Natural killer cell treated with Interleukin-12 subunit alpha and Interleukin-12 subunit beta and Interleukin-15 and Interleukin-18, amount 100 ng/mL, for 72 hours (primary cell): ENCODE measurements at regions not wholly inside any gene's neighbourhood (a gene's known extent, or its start where the extent isn't known, plus 50 kb on each side); places are given as distances from the start of the nearest gene placed in this dataset.
A peak's percentile ranks its signal among the peaks of the same experiment; 100 is the strongest.
"Not testable (repeated sequence)": the region's sequence is repeated elsewhere in the genome, so short reads cannot be mapped to it uniquely, and the experiment has no call there.

Experiments used
- ATAC-seq, 2 donors: fragments of 150-1000 bp; cut with Tn5 transposase in 1 of 2; sonication (Bioruptor Pico), chemical (Tn5 transposase) in 1 of 2; 2 replicates each; pipeline ENCODE4 v1.10.0; 2021
- DNase-seq: peaks from one replicate; pipeline ENCODE4 v3.0.0; 2022; ENCODE audit warnings: low spot score
- H3K27ac Mint-ChIP-seq, 2 donors: 1 replicate in 1 of 2; 2 replicates in 1 of 2; pipeline ENCODE4 v1.8.0; 2022; ENCODE audit warnings: mixed read lengths in 2 of 2, mild to moderate bottlenecking in 1 of 2, moderate library complexity in 1 of 2
- H3K27me3 Mint-ChIP-seq, 2 donors: 1 replicate in 1 of 2; 2 replicates in 1 of 2; pipeline ENCODE4 v1.8.0; 2022; ENCODE audit warnings: mixed read lengths in 2 of 2
- H3K36me3 Mint-ChIP-seq: one replicate; pipeline ENCODE4 v1.8.0; 2022; ENCODE audit warnings: mixed read lengths
- H3K4me1 Mint-ChIP-seq, 2 donors: 1 replicate in 1 of 2; 2 replicates in 1 of 2; pipeline ENCODE4 v1.8.0; 2022; ENCODE audit warnings: low read depth in 2 of 2, mixed read lengths in 2 of 2, mild to moderate bottlenecking in 1 of 2
- H3K4me3 Mint-ChIP-seq: one replicate; pipeline ENCODE4 v1.8.0; 2022; ENCODE audit warnings: mixed read lengths
- H3K9me3 Mint-ChIP-seq: 2 replicates; pipeline ENCODE4 v1.8.0; 2022; ENCODE audit warnings: mixed read lengths

- Mint-ChIP-seq H3K4me1 (peaks cover 4 to 5% of the 10 kb centered on the region in 2 donors), H3K27ac (no peak overlapping the region), H3K27me3 (peaks cover 12 to 30% of the 10 kb centered on the region in 2 donors), H3K4me3 (no peak overlapping the region), H3K36me3 (no peaks in the 10 kb centered on the region), H3K9me3 (no peaks in the 10 kb centered on the region)
- DNase-seq (no peak), ATAC-seq (no peak)
Measured at GRCh38 chr2:65574993-65575392, 142.6 kb upstream of the SPRED2 start.

GRCh38 chr2:65568656-65569440 is 136.4 kb upstream of the SPRED2 start:
- H3K9me3 Mint-ChIP-seq, H3K36me3 Mint-ChIP-seq, H3K4me3 Mint-ChIP-seq, H3K27ac Mint-ChIP-seq, ATAC-seq, DNase-seq: not testable (repeated sequence)
- H3K27me3 Mint-ChIP-seq = peaks cover 6 to 17% of the 10 kb centered on the region in 2 donors
- H3K4me1 Mint-ChIP-seq = peaks cover 11 to 14% of the 10 kb centered on the region in 2 donors

GRCh38 chr2:65566617-65567016 is 134.2 kb upstream of the SPRED2 start:
- DNase-seq (no peak), ATAC-seq (peak in 1 of 2 donors; percentile 47)
- Mint-ChIP-seq H3K36me3 (no peaks in the 10 kb centered on the region), H3K27me3 (peaks cover 6 to 25% of the 10 kb centered on the region in 2 donors), H3K9me3 (no peaks in the 10 kb centered on the region), H3K4me3 (peak overlapping the region; percentile 32), H3K27ac (no peak overlapping the region), H3K4me1 (peaks cover 7 to 9% of the 10 kb centered on the region in 2 donors)

DNA sequence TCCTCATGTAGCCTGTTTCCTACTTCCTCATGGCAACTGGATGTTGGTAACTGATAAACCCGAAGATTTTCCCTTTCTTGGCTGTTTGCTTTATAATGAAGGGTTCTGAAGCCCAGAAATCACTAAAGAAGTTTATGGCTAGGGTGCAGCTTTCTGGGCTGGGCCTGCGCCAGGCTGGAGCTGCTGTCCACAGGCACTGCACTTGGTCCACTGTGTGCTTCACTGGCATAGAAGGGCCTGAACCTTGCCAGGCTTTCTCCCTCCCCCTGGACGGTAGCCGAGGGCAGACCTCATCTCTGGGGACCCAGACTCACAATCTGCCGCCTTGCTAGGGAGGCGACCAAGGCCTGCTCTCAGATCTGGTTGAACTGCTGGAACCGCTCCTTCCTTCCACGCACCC is 133.3 kb upstream of the SPRED2 start:
- H3K4me3 Mint-ChIP-seq = no peak overlapping the region
- H3K4me1 Mint-ChIP-seq = peaks cover 7 to 9% of the 10 kb centered on the region in 2 donors
- DNase-seq (no peak), ATAC-seq (no peak)
- no peak overlapping the region for H3K27ac Mint-ChIP-seq
- H3K27me3 Mint-ChIP-seq = peaks cover 6 to 25% of the 10 kb centered on the region in 2 donors
- no peaks in the 10 kb centered on the region for H3K36me3 Mint-ChIP-seq
- H3K9me3 Mint-ChIP-seq = no peaks in the 10 kb centered on the region

- Mint-ChIP-seq H3K4me1 (peaks cover 7 to 9% of the 10 kb centered on the region in 2 donors), H3K4me3 (no peak overlapping the region), H3K36me3 (no peaks in the 10 kb centered on the region), H3K9me3 (no peaks in the 10 kb centered on the region), H3K27ac (no peak overlapping the region), H3K27me3 (peaks cover 4 to 16% of the 10 kb centered on the region in 2 donors)
- DNase-seq (no peak), ATAC-seq (peak in 1 of 2 donors; percentile 59)
Measured at GRCh38 chr2:65564299-65564698, 131.9 kb upstream of the SPRED2 start.

DNA sequence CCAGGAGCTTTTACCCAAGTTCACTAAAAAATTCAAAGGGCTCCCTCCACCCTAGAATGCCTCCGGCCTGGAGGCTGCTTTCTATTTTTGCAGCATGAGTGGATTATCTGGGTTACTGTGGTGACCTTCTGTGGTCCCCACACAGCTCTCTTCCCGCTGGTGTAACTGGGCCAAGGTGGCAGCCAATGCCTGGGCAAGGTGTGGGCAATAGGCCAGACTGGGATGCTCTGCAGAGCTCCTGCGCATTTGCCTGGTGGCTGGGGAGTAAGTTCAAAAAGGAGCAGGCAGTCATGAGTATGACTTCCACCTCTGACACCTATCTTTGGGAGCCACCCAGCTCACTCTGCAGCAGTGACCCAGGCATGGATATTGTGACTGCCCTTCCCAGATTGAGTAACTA is 130.5 kb upstream of the SPRED2 start:
- H3K27me3 Mint-ChIP-seq = peaks cover 2 to 19% of the 10 kb centered on the region in 2 donors
- H3K4me1 Mint-ChIP-seq = peaks cover 7 to 9% of the 10 kb centered on the region in 2 donors
- H3K36me3 Mint-ChIP-seq = no peaks in the 10 kb centered on the region
- no peaks in the 10 kb centered on the region for H3K9me3 Mint-ChIP-seq
- DNase-seq (no peak), ATAC-seq (no peak)
- H3K27ac Mint-ChIP-seq = no peak overlapping the region
- H3K4me3 Mint-ChIP-seq = no peak overlapping the region

DNA sequence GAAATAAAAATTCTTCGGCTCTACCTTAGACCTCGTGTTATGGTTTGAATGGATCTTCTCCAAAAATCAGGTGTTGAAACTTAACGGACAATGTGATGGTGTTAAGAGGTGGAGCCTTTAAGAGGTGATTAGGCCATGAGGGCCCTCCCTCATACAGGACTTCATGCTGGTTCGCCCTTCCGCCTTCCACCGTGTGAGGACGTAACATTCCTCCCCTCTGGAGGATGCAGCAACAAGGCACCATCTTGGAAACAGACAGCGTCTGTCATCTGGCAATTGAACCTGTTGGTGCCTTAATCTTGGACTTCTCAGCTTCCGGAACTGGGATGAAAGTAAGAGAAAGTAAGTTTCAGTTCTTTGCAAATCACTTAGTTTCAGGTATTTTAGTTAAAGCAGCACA is 126.3 kb upstream of the SPRED2 start:
- H3K27ac Mint-ChIP-seq = no peak overlapping the region
- no peak for ATAC-seq
- H3K4me3 Mint-ChIP-seq = no peak overlapping the region
- no peak for DNase-seq
- H3K36me3 Mint-ChIP-seq = no peaks in the 10 kb centered on the region
- H3K4me1 Mint-ChIP-seq = peaks cover 14% of the 10 kb centered on the region in 2 donors
- peaks cover 15 to 27% of the 10 kb centered on the region in 2 donors for H3K27me3 Mint-ChIP-seq
- H3K9me3 Mint-ChIP-seq = no peaks in the 10 kb centered on the region

GRCh38 chr2:65557616-65558573 is 125.5 kb upstream of the SPRED2 start:
- ATAC-seq = no peak
- Mint-ChIP-seq H3K4me1 (peaks cover 14 to 18% of the 10 kb centered on the region in 2 donors), H3K27ac (peak overlapping the region in 1 of 2 donors; percentile 15), H3K36me3 (no peaks in the 10 kb centered on the region), H3K9me3 (no peaks in the 10 kb centered on the region), H3K27me3 (peaks cover 19 to 32% of the 10 kb centered on the region in 2 donors), H3K4me3 (no peak overlapping the region)
- no peak for DNase-seq

GRCh38 chr2:65554765-65555591 is 122.6 kb upstream of the SPRED2 start:
- Mint-ChIP-seq H3K27me3 (peaks cover 19 to 24% of the 10 kb centered on the region in 2 donors), H3K36me3 (no peaks in the 10 kb centered on the region), H3K4me1 (peaks cover 14 to 18% of the 10 kb centered on the region in 2 donors), H3K27ac (peak overlapping the region; percentile 5 to 53), H3K4me3 (peak overlapping the region; percentile 4), H3K9me3 (no peaks in the 10 kb centered on the region)
- DNase-seq = peak; percentile 75
- ATAC-seq = peak; percentile 85 to 90

GRCh38 chr2:65553504-65554074 is 121.2 kb upstream of the SPRED2 start:
- Mint-ChIP-seq H3K4me3 (no peak overlapping the region), H3K36me3 (no peaks in the 10 kb centered on the region), H3K4me1 (peaks cover 14 to 18% of the 10 kb centered on the region in 2 donors), H3K9me3 (no peaks in the 10 kb centered on the region), H3K27ac (peak overlapping the region in 1 of 2 donors; percentile 18), H3K27me3 (peaks cover 19 to 24% of the 10 kb centered on the region in 2 donors)
- no peak for ATAC-seq
- no peak for DNase-seq

DNA sequence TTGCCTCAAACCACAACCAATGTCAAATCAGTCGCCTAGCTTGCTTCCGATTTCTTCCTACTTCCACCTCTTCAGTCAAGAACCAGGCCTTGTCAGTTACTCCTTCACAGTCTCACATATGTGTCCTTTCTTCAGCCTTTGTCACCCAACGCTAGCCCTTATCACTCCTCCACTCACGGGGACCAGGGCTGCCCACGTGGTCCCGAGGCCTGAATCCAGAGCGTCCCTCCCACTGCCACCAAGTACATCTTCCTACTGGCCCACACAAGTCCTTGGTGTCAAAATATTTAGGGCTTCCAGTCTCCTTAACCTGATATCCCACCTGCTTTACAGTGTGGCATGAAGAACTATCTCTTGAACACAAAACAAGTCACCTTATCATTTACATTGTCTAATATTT is 119.1 kb upstream of the SPRED2 start:
- no peak overlapping the region for H3K27ac Mint-ChIP-seq
- H3K36me3 Mint-ChIP-seq = no peaks in the 10 kb centered on the region
- H3K4me3 Mint-ChIP-seq = no peak overlapping the region
- H3K27me3 Mint-ChIP-seq = peaks cover 11 to 13% of the 10 kb centered on the region in 2 donors
- no peaks in the 10 kb centered on the region for H3K9me3 Mint-ChIP-seq
- peaks cover 14 to 18% of the 10 kb centered on the region in 2 donors for H3K4me1 Mint-ChIP-seq
- ATAC-seq (no peak), DNase-seq (no peak)

GRCh38 chr2:65550246-65550645 is 117.8 kb upstream of the SPRED2 start:
- H3K4me3 Mint-ChIP-seq = no peak overlapping the region
- peaks cover 20 to 21% of the 10 kb centered on the region in 2 donors for H3K4me1 Mint-ChIP-seq
- H3K36me3 Mint-ChIP-seq = no peaks in the 10 kb centered on the region
- no peak for DNase-seq
- peaks cover 5 to 13% of the 10 kb centered on the region in 2 donors for H3K27me3 Mint-ChIP-seq
- no peak overlapping the region for H3K27ac Mint-ChIP-seq
- ATAC-seq = no peak
- no peaks in the 10 kb centered on the region for H3K9me3 Mint-ChIP-seq

DNA sequence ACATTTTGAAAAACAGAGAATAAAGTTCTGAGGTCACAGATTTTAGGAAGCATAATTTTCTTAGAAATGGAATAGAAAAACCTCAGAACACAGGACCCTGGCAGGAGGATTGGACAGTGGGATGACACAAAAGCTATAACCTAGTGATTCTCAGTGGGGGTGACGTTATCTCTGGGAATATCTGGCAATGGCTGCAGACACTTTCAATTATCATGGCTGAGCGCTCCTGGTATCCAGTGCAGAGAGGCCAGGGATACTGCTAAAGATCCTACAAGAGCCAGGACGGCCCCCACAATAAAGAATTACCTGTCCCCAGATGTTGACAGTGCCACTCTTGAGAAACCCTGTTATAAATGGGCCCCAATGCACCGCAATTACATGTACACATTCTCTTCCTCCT is 117.2 kb upstream of the SPRED2 start:
- no peaks in the 10 kb centered on the region for H3K36me3 Mint-ChIP-seq
- peaks cover 5 to 12% of the 10 kb centered on the region in 2 donors for H3K27me3 Mint-ChIP-seq
- ATAC-seq (no peak), DNase-seq (no peak)
- no peak overlapping the region for H3K4me3 Mint-ChIP-seq
- H3K9me3 Mint-ChIP-seq = no peaks in the 10 kb centered on the region
- H3K4me1 Mint-ChIP-seq = peaks cover 14 to 15% of the 10 kb centered on the region in 2 donors
- no peak overlapping the region for H3K27ac Mint-ChIP-seq
